Keratinocyte (primary cell): ENCODE measurements at regions not wholly inside any gene's neighbourhood (a gene's known extent, or its start where the extent isn't known, plus 50 kb on each side); places are given as distances from the start of the nearest gene placed in this dataset.

Source experiments
- DNase-seq: peaks from one replicate; pipeline ENCODE4 v3.0.0-alpha.2; 2011; ENCODE audit warnings: low read depth, missing footprints, low spot score
- FAIRE-seq: peaks from 2 replicates; lab custom pipeline; 2011; peaks lifted over from hg19 to GRCh38; lab: Jason Lieb, UNC
- H2AFZ ChIP-seq: 2 replicates; pipeline ENCODE4 v1.6.0; 2012; ENCODE audit warnings: low read length, control low read depth, inconsistent platforms; ENCODE audit not compliant: control insufficient read depth
- H3K27ac ChIP-seq: 2 replicates; pipeline ENCODE4 v1.5.1; 2011; ENCODE audit warnings: low read length; ENCODE audit not compliant: control insufficient read depth, insufficient read depth
- H3K27me3 ChIP-seq: 3 replicates; pipeline ENCODE4 v1.6.0; 2011; ENCODE audit warnings: low read length; ENCODE audit not compliant: control insufficient read depth, insufficient read depth; ENCODE audit errors: extremely low read depth
- H3K36me3 ChIP-seq, 2 experiments: 2 replicates in 1 of 2; 3 replicates in 1 of 2; pipeline ENCODE4 v1.5.1; 2011; ENCODE audit warnings: low read length in 2 of 2, mild to moderate bottlenecking in 1 of 2; ENCODE audit not compliant: control insufficient read depth in 2 of 2, insufficient read depth in 2 of 2; ENCODE audit errors: extremely low read depth in 1 of 2
- H3K4me1 ChIP-seq: 3 replicates; pipeline ENCODE4 v1.5.1; 2011; ENCODE audit warnings: low read length; ENCODE audit not compliant: control insufficient read depth, insufficient read depth; ENCODE audit errors: extremely low read depth
- H3K4me2 ChIP-seq: 3 replicates; pipeline ENCODE4 v1.6.0; 2011; ENCODE audit warnings: low read depth, low read length; ENCODE audit not compliant: control insufficient read depth, insufficient read depth; ENCODE audit errors: extremely low read depth
- H3K4me3 ChIP-seq, 3 experiments: fragments of 200-600 bp in 1 of 3; sonication (generic) in 1 of 3; 2 replicates in 2 of 3; 3 replicates in 1 of 3; pipeline ENCODE4 v1.5.1; 2011 to 2016; ENCODE audit warnings: low read length in 3 of 3, mild to moderate bottlenecking in 3 of 3, control low read depth in 2 of 3, inconsistent platforms in 1 of 3, low read depth in 1 of 3, mixed read lengths in 1 of 3, mixed run types in 1 of 3, moderate library complexity in 1 of 3; ENCODE audit not compliant: control insufficient read depth in 2 of 3, insufficient read depth in 2 of 3; ENCODE audit errors: extremely low read depth in 1 of 3
- H3K79me2 ChIP-seq: 2 replicates; pipeline ENCODE4 v1.6.0; 2012; ENCODE audit warnings: low read length; ENCODE audit not compliant: control insufficient read depth, insufficient read depth
- H3K9ac ChIP-seq: 3 replicates; pipeline ENCODE4 v1.6.0; 2011; ENCODE audit warnings: low read length; ENCODE audit not compliant: control insufficient read depth, insufficient read depth; ENCODE audit errors: extremely low read depth
- H3K9me1 ChIP-seq: 3 replicates; pipeline ENCODE4 v1.6.0; 2011; ENCODE audit warnings: low read length; ENCODE audit not compliant: control insufficient read depth, insufficient read depth; ENCODE audit errors: extremely low read depth
- H3K9me3 ChIP-seq: 2 replicates; pipeline ENCODE4 v1.5.1; 2012; ENCODE audit warnings: low read depth, low read length; ENCODE audit not compliant: control insufficient read depth
- H4K20me1 ChIP-seq: 3 replicates; pipeline ENCODE4 v1.6.0; 2011; ENCODE audit warnings: low read length; ENCODE audit not compliant: control insufficient read depth, insufficient read depth; ENCODE audit errors: extremely low read depth
- EZH2 ChIP-seq: IDR thresholded peaks from one replicate; pipeline ENCODE4 v1.6.1; 2012; ENCODE audit warnings: inconsistent platforms, mild to moderate bottlenecking, low read length, moderate library complexity
- dilution Hi-C: fragments of 300-500 bp; cut with MboI; formaldehyde crosslinking; loops from one replicate; pipeline ENCODE4 v1.7.0; 2020; ENCODE audit warnings: low sequenced_read_pairs; ENCODE audit not compliant: extremely low pct_ligation_motif_present
- TF ChIP-seq, protein P1 (sequence below), 3 experiments: IDR thresholded peaks in 1 of 3; conservative IDR thresholded peaks in 1 of 3; optimal IDR thresholded peaks in 1 of 3; 2 replicates in 2 of 3; 3 replicates in 1 of 3; pipeline versions ENCODE3 to v1.5.1; 2011; ENCODE audit warnings: low read length in 3 of 3, mild to moderate bottlenecking in 3 of 3, moderate library complexity in 2 of 3, control low read depth in 1 of 3, inconsistent platforms in 1 of 3; ENCODE audit not compliant: insufficient read depth in 2 of 3; ENCODE audit errors: extremely low read depth in 1 of 3

DNA sequence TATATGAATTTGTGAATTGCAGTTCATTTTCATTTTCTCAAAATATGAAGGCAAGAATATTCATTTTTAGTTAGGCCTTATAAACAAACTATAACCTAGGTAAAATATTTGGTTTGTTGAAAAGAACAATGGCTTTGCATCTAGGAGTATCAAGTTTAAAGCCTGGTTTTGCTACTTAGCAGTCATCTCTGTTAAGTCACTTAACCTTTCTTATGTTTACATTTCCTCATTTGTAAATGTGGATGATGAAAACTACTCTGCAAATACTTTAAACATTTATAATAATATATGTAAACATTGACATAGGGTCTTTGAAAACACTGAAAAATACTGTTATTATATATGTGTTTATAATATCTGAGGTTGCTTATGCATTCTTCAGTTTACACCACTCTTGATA lies 135.5 kb downstream of the CENPW start:
- Histone ChIP-seq H3K9ac (no peak overlapping the region), H3K4me2 (no peak overlapping the region), H3K4me3 (no peak overlapping the region), H3K27ac (no peak overlapping the region), H3K9me3 (no peaks in the 10 kb centered on the region), H3K27me3 (no peaks in the 10 kb centered on the region), H3K9me1 (no peaks in the 10 kb centered on the region), H2AFZ (no peak overlapping the region), H3K4me1 (no peaks in the 10 kb centered on the region), H4K20me1 (no peaks in the 10 kb centered on the region), H3K36me3 (no peaks in the 10 kb centered on the region), H3K79me2 (no peaks in the 10 kb centered on the region)
- FAIRE-seq (no peak), DNase-seq (no peak)
- dilution Hi-C loops = no loop called here
- TF ChIP-seq, protein P1, sequence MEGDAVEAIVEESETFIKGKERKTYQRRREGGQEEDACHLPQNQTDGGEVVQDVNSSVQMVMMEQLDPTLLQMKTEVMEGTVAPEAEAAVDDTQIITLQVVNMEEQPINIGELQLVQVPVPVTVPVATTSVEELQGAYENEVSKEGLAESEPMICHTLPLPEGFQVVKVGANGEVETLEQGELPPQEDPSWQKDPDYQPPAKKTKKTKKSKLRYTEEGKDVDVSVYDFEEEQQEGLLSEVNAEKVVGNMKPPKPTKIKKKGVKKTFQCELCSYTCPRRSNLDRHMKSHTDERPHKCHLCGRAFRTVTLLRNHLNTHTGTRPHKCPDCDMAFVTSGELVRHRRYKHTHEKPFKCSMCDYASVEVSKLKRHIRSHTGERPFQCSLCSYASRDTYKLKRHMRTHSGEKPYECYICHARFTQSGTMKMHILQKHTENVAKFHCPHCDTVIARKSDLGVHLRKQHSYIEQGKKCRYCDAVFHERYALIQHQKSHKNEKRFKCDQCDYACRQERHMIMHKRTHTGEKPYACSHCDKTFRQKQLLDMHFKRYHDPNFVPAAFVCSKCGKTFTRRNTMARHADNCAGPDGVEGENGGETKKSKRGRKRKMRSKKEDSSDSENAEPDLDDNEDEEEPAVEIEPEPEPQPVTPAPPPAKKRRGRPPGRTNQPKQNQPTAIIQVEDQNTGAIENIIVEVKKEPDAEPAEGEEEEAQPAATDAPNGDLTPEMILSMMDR (optimal IDR thresholded peaks at IDR 0.05 in 1 of 3, IDR thresholded peaks at IDR 0.05 in 1 of 3, conservative IDR thresholded peaks at IDR 0.05 in 1 of 3; ENCODE audit: extremely low read depth in 1 of 3, insufficient read depth in 2 of 3, low read length in 3 of 3) = no peak
- no peak for TF ChIP-seq EZH2

DNA sequence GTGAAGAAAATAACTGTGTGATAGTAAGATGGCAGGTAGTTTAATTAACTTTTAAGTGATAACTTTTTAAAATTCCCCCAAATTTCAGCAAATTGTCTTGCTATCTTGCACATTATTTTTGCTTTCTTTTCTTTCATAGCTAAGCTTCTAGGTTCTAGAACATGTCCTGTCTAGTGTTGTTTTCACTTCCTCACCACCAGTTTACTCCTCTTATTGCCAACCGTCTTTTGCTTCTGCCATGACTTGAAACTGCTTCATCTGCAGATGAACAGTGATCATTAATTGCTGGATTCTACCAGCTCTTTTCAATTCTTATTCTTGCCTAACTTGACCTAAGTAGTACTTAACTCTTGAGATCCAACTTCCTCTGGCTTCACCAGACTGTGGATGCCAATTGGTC lies 137.8 kb downstream of the CENPW start:
- no peaks in the 10 kb centered on the region for H4K20me1 ChIP-seq
- no peak overlapping the region for H2AFZ ChIP-seq
- H3K4me2 ChIP-seq = no peak overlapping the region
- H3K36me3 ChIP-seq = no peaks in the 10 kb centered on the region
- TF ChIP-seq, protein P1 (optimal IDR thresholded peaks at IDR 0.05 in 1 of 3, IDR thresholded peaks at IDR 0.05 in 1 of 3, conservative IDR thresholded peaks at IDR 0.05 in 1 of 3; ENCODE audit: extremely low read depth in 1 of 3, insufficient read depth in 2 of 3, low read length in 3 of 3) = no peak
- no peak for TF ChIP-seq EZH2
- dilution Hi-C loops = no loop called here
- H3K9ac ChIP-seq = no peak overlapping the region
- H3K9me1 ChIP-seq = no peaks in the 10 kb centered on the region
- no peak for FAIRE-seq
- no peak overlapping the region for H3K27ac ChIP-seq
- no peak overlapping the region for H3K4me3 ChIP-seq
- no peaks in the 10 kb centered on the region for H3K4me1 ChIP-seq
- no peaks in the 10 kb centered on the region for H3K79me2 ChIP-seq
- DNase-seq = no peak
- H3K9me3 ChIP-seq = no peaks in the 10 kb centered on the region
- no peaks in the 10 kb centered on the region for H3K27me3 ChIP-seq
